Upper lobe of left lung (tissue), 4 donors: ENCODE measurements at regions not wholly inside any gene's neighbourhood (a gene's known extent, or its start where the extent isn't known, plus 50 kb on each side); places are given as distances from the start of the nearest gene placed in this dataset.

Experiments used
- POLR2AphosphoS5 ChIP-seq, 2 donors: sonication (generic); formaldehyde crosslinking; IDR thresholded peaks; one replicate each; pipeline ENCODE4 v1.5.1; 2017; ENCODE audit warnings: antibody characterized with exemption in 2 of 2
- TF ChIP-seq, protein P1 (sequence below), 6 experiments: fragments of 450-650 bp in 4 of 6; fragments of 200-600 bp in 2 of 6; sonication (generic) in 2 of 6; IDR thresholded peaks; one replicate each; pipeline ENCODE4 v1.5.1; 2016 to 2019; ENCODE audit warnings: antibody characterized with exemption in 6 of 6

DNA sequence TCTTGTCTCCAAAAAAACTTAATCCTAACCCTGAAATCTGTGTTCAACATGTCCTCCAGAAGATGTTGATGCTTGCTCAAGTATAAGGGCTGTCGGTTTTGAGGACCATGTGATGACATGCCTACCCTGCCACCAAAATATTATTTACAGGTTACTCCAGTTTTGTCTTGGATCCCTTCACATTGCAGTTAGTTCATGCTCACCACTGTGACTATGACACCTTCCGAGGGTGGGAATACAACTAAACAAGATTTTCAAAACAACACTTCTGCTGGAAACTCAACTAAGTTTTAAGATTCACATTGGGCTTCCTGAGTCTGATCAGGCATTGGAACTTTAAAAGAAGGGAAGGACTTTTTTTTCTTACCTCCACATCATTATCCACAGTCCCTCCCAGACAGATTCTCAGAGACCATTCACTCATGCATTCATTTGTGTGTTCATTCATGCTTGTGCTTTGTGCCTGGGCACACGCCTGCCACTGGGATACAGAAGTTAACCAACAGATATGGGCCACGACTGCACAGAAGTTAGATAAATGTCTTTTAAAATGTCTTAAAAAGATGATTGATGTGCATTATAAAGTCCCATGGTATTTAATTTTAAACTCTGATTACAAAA, 118.7 kb upstream of the GJE1 start:
- TF ChIP-seq, protein P1, sequence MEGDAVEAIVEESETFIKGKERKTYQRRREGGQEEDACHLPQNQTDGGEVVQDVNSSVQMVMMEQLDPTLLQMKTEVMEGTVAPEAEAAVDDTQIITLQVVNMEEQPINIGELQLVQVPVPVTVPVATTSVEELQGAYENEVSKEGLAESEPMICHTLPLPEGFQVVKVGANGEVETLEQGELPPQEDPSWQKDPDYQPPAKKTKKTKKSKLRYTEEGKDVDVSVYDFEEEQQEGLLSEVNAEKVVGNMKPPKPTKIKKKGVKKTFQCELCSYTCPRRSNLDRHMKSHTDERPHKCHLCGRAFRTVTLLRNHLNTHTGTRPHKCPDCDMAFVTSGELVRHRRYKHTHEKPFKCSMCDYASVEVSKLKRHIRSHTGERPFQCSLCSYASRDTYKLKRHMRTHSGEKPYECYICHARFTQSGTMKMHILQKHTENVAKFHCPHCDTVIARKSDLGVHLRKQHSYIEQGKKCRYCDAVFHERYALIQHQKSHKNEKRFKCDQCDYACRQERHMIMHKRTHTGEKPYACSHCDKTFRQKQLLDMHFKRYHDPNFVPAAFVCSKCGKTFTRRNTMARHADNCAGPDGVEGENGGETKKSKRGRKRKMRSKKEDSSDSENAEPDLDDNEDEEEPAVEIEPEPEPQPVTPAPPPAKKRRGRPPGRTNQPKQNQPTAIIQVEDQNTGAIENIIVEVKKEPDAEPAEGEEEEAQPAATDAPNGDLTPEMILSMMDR (IDR thresholded peaks at IDR 0.05) = no peak
- no peak for TF ChIP-seq POLR2AphosphoS5 (IDR thresholded peaks at IDR 0.05)
